Liver (tissue), 3 donors: ENCODE measurements at regions not wholly inside any gene's neighbourhood (a gene's known extent, or its start where the extent isn't known, plus 50 kb on each side); places are given as distances from the start of the nearest gene placed in this dataset.

ENCODE experiments used
- CTCF ChIP-seq: fragments of 150-350 bp; IDR thresholded peaks from 2 replicates; pipeline ENCODE4 v1.5.1; 2017; ENCODE audit warnings: improper control_type of control experiment, low read depth, low read length; ENCODE audit not compliant: missing input control
- FOXA2 ChIP-seq: IDR thresholded peaks from 2 replicates; pipeline ENCODE4 v1.6.1; 2016; ENCODE audit warnings: antibody characterized with exemption
- GABPA ChIP-seq, 2 donors: IDR thresholded peaks in 1 of 2; conservative IDR thresholded peaks in 1 of 2; 2 replicates each; pipeline ENCODE4 v1.6.1; 2016; ENCODE audit warnings: antibody characterized with exemption in 2 of 2, mild to moderate bottlenecking in 1 of 2, moderate library complexity in 1 of 2
- JUND ChIP-seq, 2 donors: IDR thresholded peaks; 2 replicates each; pipeline ENCODE4 v1.6.1; 2016; ENCODE audit warnings: antibody characterized with exemption in 2 of 2
- MAX ChIP-seq: IDR thresholded peaks from 2 replicates; pipeline ENCODE4 v1.6.1; 2016; ENCODE audit warnings: antibody characterized with exemption
- RAD21 ChIP-seq, 2 donors: IDR thresholded peaks; 2 replicates each; pipeline ENCODE4 v1.6.1; 2016; ENCODE audit warnings: antibody characterized with exemption in 2 of 2, mild to moderate bottlenecking in 2 of 2
- SP1 ChIP-seq: IDR thresholded peaks from 2 replicates; pipeline ENCODE4 v1.6.1; 2018; ENCODE audit warnings: antibody characterized with exemption, mild to moderate bottlenecking
- TAF1 ChIP-seq: conservative IDR thresholded peaks from 2 replicates; pipeline ENCODE4 v1.6.1; 2016; ENCODE audit warnings: antibody characterized with exemption, mild to moderate bottlenecking
- YY1 ChIP-seq: IDR thresholded peaks from 2 replicates; pipeline ENCODE4 v1.6.1; 2016; ENCODE audit warnings: antibody characterized with exemption, mild to moderate bottlenecking
- ZBTB33 ChIP-seq: IDR thresholded peaks from 2 replicates; pipeline ENCODE4 v1.6.1; 2016; ENCODE audit warnings: antibody characterized with exemption
- TF ChIP-seq, protein P1 (sequence below): IDR thresholded peaks from 2 replicates; pipeline ENCODE4 v1.6.1; 2016; ENCODE audit warnings: antibody characterized with exemption, mild to moderate bottlenecking
- donor health status: healthy.
- donor health status: healthy.

- TF ChIP-seq CTCF (no peak), MAX (no peak), GABPA (IDR thresholded peaks at IDR 0.05 in 1 of 2, conservative IDR thresholded peaks at IDR 0.05 in 1 of 2) (no peak), SP1 (no peak), ZBTB33 (no peak), JUND (IDR thresholded peaks at IDR 0.05) (no peak), FOXA2 (no peak), RAD21 (IDR thresholded peaks at IDR 0.05) (no peak), TAF1 (no peak), YY1 (no peak)
- TF ChIP-seq, protein P1, sequence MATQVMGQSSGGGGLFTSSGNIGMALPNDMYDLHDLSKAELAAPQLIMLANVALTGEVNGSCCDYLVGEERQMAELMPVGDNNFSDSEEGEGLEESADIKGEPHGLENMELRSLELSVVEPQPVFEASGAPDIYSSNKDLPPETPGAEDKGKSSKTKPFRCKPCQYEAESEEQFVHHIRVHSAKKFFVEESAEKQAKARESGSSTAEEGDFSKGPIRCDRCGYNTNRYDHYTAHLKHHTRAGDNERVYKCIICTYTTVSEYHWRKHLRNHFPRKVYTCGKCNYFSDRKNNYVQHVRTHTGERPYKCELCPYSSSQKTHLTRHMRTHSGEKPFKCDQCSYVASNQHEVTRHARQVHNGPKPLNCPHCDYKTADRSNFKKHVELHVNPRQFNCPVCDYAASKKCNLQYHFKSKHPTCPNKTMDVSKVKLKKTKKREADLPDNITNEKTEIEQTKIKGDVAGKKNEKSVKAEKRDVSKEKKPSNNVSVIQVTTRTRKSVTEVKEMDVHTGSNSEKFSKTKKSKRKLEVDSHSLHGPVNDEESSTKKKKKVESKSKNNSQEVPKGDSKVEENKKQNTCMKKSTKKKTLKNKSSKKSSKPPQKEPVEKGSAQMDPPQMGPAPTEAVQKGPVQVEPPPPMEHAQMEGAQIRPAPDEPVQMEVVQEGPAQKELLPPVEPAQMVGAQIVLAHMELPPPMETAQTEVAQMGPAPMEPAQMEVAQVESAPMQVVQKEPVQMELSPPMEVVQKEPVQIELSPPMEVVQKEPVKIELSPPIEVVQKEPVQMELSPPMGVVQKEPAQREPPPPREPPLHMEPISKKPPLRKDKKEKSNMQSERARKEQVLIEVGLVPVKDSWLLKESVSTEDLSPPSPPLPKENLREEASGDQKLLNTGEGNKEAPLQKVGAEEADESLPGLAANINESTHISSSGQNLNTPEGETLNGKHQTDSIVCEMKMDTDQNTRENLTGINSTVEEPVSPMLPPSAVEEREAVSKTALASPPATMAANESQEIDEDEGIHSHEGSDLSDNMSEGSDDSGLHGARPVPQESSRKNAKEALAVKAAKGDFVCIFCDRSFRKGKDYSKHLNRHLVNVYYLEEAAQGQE = no peak
These were observed 387.5 kb downstream of the COG6 start for GRCh38 chr13:40042991-40043390.
